ENCODE measurements at regions not wholly inside any gene's neighbourhood (a gene's known extent, or its start where the extent isn't known, plus 50 kb on each side); places are given as distances from the start of the nearest gene placed in this dataset.

- no peak for DNase-seq (ENCODE audit: low spot score)
Measured at GRCh38 chr15:95501865-95502264, 828.6 kb upstream of the NR2F2 start.

DNA sequence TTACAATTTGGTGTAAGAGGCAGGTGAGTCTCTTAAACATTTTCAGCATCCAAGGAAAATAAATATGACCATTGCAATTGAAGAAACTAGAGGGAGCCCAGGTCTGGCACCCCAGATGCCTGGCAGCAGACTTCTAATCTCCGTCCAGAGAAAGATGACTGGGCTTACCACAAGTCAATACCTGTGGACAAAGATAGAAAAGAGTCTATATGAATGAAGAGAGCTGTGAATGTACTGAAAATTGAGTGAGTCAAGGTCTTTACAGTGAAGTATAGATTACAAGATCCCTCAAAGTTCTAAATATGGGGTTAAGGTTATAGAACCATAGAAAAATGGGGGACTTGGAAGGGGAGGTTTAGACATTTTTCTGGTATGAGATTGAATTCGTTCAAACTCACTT is 827.4 kb upstream of the NR2F2 start:
- DNase-seq (ENCODE audit: low spot score) = no peak

- no peak for DNase-seq (ENCODE audit: low spot score)
Measured at GRCh38 chr15:95503640-95504225, 826.8 kb upstream of the NR2F2 start.

- no peak for DNase-seq (ENCODE audit: low spot score)
Measured at GRCh38 chr15:95511671-95512070, 818.8 kb upstream of the NR2F2 start.

DNA sequence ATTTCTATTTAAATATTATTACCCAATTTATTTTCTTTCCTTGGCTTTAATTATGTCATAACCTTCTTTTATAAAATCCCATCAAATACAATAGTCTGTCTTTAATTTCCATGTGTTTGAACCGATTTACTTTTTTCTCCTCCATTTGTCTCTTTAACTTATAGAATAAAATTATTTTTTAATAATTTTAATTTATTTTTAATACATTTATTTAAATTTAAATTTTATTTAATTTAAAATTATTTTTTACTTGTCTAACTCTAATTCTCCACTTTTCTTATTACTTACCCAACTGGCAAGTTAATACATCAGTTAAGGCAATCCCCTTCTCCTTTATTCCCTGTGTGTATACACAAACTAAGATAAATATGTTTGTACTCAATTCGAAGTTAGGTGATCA is 817.6 kb upstream of the NR2F2 start:
- no peak for DNase-seq (ENCODE audit: low spot score)

DNA sequence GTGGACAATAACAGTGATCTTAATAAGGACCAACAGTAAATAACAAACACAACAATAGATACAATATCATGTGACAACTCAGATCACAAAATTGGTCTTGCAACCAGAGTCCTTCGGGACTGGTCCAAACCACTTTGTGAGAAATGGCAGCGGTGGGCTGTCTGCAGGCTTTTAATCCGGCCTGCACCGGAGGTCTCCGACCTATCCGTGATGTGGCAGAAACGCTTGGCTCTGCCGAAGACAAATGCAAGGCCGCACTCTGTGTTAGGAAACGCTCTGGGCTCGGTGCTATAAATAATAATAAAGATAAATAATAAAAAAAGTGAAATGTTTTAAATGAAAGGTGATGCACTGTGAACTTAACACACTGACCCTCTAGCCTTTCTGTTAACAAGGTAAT is 810.6 kb upstream of the NR2F2 start:
- no peak for DNase-seq (ENCODE audit: low spot score)

DNA sequence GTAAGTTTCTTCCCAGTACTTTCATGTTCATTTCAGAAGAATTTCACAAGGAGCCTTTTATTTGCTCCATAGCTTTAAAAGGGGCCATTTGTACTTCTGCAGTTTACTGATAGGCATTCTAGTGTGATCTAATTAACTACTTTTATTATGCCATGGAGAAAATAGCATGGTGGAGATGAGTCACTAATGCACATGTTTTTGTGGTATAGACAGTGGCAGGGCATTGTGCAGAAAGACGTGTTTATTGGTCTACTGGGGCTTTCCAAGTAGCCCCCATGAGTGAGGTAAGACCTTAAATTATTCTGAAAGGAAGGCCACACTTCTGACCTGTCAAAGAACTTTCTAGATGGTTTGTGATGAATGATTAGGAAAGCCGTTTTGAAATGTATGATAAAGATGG is 810.0 kb upstream of the NR2F2 start:
- DNase-seq (ENCODE audit: low spot score) = no peak

GRCh38 chr15:95520922-95521321 is 809.6 kb upstream of the NR2F2 start:
- no peak for DNase-seq (ENCODE audit: low spot score)

DNA sequence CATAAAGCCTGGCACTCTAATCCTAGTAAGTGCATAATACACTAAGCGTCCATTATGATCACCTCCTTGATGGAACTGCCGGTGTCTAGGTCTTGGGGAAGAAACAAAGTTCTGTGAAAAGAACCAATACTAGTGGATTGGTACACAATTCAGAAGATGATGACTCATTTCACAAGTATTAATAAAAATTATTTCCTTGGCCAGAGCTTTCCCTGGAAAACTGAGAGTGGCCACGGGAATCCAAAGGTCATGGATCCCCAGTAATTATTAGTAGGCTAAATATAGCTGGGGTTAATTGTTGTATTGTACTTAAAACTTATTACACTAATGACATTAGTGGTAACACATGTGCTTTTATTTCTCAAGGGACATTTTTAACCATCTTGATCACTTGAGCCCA is 808.0 kb upstream of the NR2F2 start:
- no peak for DNase-seq (ENCODE audit: low spot score)

DNA sequence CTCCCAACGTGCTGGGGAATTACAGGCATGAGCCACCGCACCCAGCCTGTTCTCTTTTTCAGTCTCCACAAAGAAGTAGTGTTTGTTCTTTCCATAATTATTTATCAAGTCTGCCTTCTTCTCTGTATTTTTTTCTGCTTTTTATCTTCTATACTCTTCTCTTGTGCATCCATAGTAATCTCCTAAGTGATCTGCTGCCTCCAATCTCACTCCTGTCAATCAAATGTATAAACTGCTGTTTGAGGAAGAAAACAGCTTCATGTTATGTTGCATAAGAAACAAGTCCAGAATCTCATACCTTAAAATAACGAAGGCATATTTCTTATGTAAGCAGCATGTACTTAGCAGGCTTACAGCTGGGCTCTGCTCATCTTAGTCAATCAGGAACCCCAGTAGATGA is 801.6 kb upstream of the NR2F2 start:
- no peak for DNase-seq (ENCODE audit: low spot score)

- DNase-seq (ENCODE audit: low spot score) = no peak
Measured at GRCh38 chr15:95536638-95537037, 793.9 kb upstream of the NR2F2 start.

GRCh38 chr15:95538693-95539092 is 791.8 kb upstream of the NR2F2 start:
- DNase-seq (ENCODE audit: low spot score) = no peak

- no peak for DNase-seq (ENCODE audit: low spot score)
Measured at GRCh38 chr15:95541301-95541700, 789.2 kb upstream of the NR2F2 start.

DNA sequence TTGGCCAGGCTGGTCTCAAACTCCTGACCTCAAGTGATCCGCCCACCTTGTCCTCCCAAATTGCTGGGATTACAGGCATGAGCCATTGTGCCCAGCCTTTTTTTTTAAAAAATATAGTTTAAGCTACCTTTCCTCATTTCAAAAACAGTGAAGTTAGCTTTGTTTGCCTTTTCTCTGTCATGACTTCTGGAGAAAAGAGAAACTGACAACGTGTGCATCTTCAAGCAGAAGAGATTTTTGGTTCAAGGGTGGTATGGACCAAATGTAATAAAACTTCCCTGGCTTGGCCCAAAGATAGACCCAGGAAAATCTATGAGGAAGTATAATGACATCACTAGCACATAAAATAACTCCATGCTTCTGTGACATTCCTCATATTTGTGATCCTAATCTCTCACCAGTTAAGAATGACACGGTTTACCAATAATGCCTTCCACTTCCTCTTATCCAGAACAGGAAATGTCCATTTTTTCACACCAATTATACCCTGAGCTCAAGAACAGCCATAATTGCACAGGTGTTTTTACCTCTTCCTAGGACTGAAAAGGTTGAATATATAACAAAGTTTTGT is 781.2 kb upstream of the NR2F2 start:
- no peak for DNase-seq (ENCODE audit: low spot score)

DNA sequence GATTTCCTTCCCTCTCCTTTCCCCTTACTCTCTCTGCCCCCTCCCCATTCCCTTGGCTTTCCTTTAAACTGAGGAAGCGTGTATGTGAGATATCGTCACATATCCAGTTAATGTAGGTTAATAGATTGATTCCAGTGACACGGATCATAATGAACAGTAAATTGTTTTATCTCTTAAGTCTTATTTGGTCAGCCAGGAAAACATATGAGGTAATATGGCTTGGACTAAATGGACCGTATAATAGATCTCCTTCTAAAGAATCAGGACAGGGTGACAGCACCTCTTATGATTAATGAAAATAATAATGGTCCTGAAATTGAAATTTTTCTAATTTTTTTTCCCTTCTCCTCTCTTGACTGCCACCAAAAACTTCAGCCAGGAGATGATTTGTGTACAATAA is 779.8 kb upstream of the NR2F2 start:
- no peak for DNase-seq (ENCODE audit: low spot score)

- DNase-seq (ENCODE audit: low spot score) = no peak
Measured at GRCh38 chr15:95556225-95556624, 774.3 kb upstream of the NR2F2 start.

- no peak for DNase-seq (ENCODE audit: low spot score)
Measured at GRCh38 chr15:95556866-95557225, 773.7 kb upstream of the NR2F2 start.

DNA sequence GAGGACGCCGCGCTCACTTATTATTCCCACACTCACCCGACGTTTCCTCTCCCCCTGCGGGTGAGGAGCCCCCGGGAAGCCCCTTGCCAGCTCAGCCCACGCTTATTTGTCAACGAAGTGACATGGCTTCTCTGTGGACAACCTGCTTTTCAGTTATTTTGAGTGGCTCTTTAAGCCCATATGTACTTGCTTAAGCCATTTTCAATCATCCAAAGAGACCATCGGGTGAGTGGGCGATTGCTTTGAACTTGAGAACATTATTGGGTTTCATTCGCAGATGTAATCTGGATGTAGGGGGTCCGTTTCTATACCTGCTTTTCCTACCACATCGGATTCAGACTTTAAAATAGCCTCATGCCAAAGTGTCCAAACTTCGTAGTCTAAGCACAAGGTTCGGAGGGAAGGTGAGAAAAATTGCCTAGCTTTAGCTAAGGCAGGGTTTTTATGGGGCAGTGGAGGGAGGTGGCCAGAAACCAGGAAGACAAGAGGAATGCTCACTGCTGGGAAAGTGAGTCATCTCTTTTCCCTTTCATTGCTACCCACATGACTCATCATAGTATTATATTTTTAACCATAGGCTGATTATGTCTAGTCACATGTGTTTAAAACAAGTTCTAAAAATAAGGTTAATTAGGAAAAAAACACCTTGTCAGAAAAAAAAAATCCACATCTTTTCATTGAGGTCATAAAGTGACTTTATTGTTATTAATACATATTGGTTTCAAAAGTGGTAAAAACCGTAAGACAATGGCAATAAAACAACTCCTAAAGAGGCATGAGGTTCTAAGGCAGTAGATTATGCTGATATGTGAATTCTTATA is 773.1 kb upstream of the NR2F2 start:
- peak; percentile 88 for DNase-seq (ENCODE audit: low spot score)

DNA sequence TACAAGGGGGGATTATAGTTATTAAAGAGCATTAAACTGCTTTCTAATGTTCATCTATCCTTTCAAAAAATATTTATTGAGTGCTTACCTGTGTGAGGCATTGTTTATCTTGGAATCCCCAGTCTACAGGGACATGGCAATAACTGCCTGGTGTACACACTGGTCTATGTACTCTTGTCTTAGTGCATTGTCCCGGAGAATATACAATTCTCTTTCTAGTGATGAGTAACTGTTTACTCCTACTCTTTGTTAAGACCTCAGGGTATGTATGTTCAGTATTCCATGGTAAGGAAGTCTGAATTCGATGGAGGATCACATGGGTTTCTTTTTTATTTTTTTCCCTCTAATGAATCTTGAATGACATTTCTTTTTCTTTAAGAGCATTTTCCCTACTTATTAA is 772.4 kb upstream of the NR2F2 start:
- no peak for DNase-seq (ENCODE audit: low spot score)

GRCh38 chr15:95558916-95559315 is 771.6 kb upstream of the NR2F2 start:
- DNase-seq (ENCODE audit: low spot score) = no peak

GRCh38 chr15:95559875-95560394 is 770.6 kb upstream of the NR2F2 start:
- DNase-seq (ENCODE audit: low spot score) = peak; percentile 79

DNA sequence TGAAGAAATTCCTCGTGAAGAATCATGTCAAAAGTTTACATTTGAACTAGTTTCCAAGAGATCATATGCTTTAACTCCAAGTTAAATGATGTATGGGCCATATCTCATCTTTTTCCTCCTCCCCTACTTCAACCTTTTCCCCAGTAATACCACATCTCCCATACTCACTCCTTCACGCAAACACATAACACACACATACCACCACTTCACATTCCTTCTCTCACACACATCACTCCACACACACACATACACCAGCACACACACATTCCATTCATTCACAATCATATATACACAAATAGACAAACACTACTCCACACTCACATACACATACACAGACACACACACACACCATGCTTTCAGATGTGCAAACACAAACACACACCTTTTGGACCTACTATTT is 769.0 kb upstream of the NR2F2 start:
- DNase-seq (ENCODE audit: low spot score) = no peak

DNA sequence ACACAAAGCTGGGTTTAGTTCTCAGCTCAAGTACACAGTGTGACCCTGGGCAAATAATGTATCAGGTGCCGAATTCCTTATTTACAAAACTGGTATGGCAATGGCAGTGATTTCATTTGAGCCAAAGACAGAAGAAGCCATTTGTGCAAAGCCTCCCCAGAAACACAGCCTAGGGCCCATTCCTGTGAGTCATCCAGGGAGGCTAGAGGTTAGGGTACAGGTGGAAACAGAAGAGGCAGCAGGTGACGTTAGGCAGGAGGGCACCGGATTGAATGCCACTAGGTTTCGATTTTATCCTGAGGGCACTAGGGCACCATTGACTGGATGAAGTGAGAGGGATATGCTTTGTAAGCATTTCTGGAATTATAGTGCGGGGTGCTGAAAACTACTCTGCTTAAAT is 766.9 kb upstream of the NR2F2 start:
- DNase-seq (ENCODE audit: low spot score) = no peak
